Activated T-helper 1 cell treated with Interleukin-2 at 50 U/mL for 16 hours (primary cell): ENCODE measurements at regions not wholly inside any gene's neighbourhood (a gene's known extent, or its start where the extent isn't known, plus 50 kb on each side); places are given as distances from the start of the nearest gene placed in this dataset.
"Not testable (repeated sequence)": the region's sequence is repeated elsewhere in the genome, so short reads cannot be mapped to it uniquely, and the experiment has no call there.

Experiments used
- DNase-seq: peaks from one replicate; pipeline ENCODE4 v3.0.0-alpha.2; 2020; ENCODE audit warnings: low read depth

DNA sequence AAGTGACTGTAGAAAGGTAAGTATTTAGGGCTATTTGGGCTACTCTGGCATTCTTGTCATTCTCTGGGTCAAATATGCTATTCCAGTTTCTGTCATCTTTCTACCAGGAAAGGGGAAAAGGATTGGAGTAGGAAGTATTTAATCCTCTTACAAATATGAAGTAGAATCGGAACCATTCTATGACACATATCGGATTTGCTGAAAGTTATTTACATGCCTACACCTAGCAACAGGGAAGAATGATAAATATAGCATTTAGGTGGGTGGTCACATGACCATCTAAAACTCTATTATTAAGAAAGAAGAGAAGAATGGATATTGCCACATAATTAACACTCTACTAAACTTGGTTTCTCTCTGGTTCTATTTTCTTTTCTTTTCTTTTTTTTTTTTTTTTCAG, 1353.1 kb downstream of the ZPLD1 start:
- DNase-seq: no peak

DNA sequence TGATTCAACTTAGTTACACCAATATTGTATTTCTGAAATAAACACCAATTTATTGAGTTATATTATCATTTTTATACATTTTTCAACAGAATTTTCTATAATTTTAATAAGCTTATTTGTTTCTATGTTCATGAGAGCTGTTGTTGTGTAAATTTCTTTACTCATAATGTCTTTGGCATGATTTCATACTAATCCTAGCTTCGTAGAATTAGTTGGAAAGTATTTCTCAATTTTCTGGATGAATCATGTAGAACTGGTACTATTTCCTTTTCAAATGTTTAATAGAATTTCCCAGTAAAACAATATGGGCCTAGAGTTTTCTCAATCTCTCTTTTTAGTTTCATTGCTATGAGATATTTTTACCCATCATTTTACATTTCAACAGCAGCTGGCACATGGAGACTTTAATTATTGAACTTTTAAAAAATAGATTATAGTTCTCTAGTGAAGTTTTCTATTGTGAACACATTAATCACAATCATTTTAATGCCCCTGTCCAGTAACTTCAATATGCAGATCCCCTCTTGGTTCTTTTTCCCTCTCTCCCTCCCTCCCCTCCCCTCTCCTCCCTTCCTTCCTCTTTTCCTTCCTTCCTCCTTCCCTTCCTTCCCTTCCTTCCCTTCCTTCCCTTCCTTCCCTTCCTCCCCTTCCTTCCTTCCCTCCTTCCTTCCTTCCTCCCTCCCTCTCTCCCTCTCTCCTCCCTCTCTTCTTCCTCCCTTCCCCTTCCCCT, 1357.1 kb downstream of the ZPLD1 start:
- DNase-seq: no peak

DNA sequence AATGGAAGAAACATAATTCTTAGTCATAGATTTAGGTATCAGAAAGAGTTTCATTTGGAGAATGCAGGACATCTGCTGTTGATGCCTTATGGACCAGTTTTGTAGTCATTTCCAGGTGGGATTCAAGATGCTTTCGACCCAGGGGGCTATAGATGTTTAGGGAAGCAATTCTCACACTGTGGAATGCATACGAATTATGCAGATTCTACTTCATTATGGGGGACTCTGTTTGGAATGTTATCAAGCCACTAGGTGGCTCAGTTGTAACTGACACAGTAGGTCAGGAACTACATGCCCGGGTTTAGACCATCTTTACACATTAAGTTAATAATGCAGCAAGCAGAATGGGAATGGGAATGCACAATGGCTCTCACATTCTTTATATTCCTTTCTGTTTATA, 1359.8 kb downstream of the ZPLD1 start:
- DNase-seq: no peak

GRCh38 chr3:103796068-103796467, 1361.3 kb downstream of the ZPLD1 start:
- DNase-seq: no peak

DNA sequence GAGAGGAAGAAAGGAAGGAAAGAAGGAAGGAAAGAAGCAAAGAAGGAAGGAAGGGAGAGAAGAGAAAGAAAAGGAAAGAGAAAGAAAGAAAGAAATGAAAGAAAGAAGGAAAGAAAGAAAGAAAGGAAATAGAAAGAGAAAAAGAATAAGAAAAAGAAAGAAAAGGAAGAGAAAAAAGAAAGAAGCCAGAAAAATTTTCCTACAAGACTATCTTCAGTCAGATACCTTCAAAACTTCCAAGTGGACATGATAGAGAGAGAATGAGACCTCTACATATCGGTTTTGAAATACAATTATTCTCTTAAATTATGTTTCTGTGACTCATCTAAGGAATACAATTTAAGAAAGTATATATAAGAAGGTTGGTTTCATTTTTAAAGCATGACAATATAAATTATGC, 1369.0 kb downstream of the ZPLD1 start:
- DNase-seq: no peak

DNA sequence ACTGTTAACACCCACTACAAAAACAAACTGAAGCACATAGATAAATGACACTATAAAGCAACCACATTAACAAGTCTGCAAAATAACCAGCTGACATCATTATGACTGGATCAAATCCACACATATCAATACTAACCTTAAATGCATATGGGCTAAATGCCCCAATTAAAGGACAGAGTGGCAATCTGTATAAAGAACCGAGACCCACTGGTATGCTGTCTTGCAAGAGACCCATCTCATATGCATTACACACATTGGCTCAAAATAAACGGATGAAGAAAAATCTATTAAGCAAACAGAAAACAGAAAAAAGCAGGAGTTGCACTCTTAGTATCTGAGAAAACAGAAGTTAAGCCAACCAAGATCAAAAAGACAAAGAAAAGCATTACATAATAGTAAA, 1375.4 kb downstream of the ZPLD1 start:
- no peak for DNase-seq

- no peak for DNase-seq
Observed at GRCh38 chr3:103813955-103814354, 1379.1 kb downstream of the ZPLD1 start.

GRCh38 chr3:103818398-103818797, 1383.6 kb downstream of the ZPLD1 start:
- DNase-seq: no peak

GRCh38 chr3:103818800-103819199, 1384.0 kb downstream of the ZPLD1 start:
- DNase-seq: no peak

GRCh38 chr3:103825586-103825985, 1390.8 kb downstream of the ZPLD1 start:
- DNase-seq: no peak

DNA sequence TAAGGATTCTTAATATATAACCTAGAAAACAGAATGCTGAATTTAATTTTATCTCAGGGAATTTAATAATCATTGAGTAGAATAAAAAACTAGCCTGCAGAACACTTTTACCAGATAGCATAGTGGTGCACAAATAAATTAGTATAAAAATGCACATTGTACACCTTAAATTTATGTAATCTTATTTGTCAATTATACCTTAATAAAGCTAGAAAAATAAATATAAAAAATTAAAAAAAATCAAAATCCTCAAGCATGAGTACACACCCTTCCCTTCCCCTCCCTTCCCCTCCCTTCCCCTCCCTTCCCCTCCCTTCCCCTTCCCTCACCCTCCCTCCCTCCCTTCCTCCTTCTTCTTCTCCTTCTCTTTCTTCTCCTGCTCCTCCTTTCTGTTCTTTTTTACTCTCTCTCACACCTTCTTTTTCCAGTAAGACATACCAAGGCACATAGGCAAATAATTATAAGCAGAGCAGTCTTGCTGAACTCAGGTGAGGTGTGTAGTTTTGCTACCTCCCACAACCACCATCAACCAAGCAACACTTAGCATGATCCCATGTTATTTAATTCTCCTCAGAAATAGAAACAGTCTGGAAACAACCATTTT, 1395.0 kb downstream of the ZPLD1 start:
- no peak for DNase-seq

DNA sequence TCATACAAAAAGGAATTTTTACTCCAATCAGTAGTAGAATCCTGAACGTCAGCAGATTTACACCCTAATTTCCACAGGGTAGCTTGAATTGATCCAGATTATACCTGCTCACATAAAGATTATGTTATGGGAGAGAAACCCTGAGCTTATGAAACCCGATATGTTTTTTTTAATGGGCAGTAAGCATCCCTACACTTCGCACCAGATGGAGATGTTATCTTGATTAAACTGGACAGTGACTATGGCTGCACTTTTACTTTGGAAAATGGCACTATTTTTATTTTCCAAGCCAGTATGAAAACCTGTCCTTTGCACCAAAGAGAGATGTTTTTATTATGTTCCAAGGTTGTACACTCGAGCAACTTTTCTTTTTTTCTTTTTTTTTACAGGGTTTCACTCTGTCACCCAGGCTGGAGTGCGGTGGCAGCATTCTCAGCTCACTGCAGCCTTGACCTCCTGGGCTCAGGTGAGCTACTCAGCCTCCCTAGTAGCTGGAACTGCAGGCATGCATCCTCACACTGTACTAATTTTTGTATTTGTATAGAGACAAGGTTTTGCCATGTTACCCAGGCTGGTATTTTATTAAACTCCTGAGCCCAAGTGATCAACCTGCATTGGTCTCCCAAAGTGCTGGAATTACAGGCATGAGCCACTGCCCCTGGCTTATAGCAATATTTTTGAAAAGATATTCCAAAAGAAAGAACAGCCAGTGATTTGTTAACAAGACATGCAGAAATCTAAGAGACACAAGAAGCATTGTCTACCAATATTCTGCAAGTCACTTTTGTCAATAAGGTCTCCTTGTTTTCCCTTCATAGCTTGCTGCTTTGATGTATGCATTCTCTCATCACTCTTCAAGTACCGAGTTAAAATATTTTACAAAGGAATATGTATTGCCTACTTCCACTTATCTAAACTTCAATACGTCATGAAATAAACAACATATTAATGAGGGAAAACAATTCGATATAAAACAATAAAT, 1412.6 kb downstream of the ZPLD1 start:
- no peak for DNase-seq

DNA sequence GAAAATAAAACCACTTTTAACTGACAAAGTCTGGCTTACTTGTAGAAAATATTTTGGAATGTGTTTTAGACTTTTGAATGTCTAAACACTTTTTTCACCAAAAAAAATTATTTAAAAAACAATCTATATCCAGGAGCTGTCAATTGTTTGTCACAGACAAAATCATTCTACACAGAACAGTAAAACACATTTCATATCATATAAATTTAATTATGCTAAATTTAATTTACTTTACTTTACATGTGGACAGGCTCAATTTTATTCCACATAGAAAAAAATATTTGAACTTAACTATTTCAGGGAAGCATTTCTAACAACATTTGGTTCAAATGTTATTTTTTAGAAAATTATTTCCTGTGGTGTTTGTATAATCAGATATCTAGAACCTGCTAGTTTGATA, 1417.0 kb downstream of the ZPLD1 start:
- no peak for DNase-seq

- no peak for DNase-seq
Observed at GRCh38 chr3:103862415-103862814, 1427.6 kb downstream of the ZPLD1 start.

GRCh38 chr3:103863381-103863780, 1428.6 kb downstream of the ZPLD1 start:
- DNase-seq: no peak

- DNase-seq: no peak
Observed at GRCh38 chr3:103866113-103866512, 1431.3 kb downstream of the ZPLD1 start.

- DNase-seq: no peak
Observed at GRCh38 chr3:103873021-103873420, 1438.2 kb downstream of the ZPLD1 start.

GRCh38 chr3:103873897-103874545, 1439.2 kb downstream of the ZPLD1 start:
- no peak for DNase-seq

- DNase-seq: not testable (repeated sequence)
Observed at GRCh38 chr3:103881809-103882208, 1447.0 kb downstream of the ZPLD1 start.

- no peak for DNase-seq
Observed at GRCh38 chr3:103889675-103890074, 1454.9 kb downstream of the ZPLD1 start.

DNA sequence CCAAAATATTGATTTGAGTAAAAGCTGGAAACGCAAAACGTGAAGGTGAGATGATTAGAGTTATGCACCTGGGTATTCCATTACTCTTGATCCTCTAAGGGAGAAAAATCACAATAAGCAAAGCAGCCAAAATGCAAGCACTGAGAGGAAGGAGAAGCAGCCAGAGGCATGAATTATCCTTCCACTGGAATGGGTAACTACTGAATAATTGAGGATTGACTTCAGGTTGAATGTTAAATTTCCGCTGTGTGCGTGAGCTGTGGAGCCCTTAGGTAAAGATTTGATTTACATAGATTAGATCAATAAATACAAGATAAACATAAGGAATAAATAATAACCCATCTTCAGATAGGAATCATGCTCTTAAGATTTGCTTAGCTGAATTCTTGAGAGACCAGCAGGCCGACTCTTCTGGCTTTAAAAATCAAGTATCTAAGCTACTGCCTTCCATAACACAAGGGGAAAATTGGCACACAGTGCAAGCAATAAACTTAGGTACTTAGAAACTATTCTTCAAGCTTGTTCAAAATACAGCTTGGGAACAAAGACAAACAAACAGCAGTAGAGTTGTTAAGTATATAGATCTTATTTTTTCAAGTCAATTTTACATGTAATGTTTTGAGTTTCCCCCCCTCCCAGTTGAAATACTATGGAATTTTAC, 1459.5 kb downstream of the ZPLD1 start:
- DNase-seq: no peak

GRCh38 chr3:103899328-103899727, 1464.5 kb downstream of the ZPLD1 start:
- no peak for DNase-seq
